GM12878 (cell line): ENCODE measurements at regions not wholly inside any gene's neighbourhood (a gene's known extent, or its start where the extent isn't known, plus 50 kb on each side); places are given as distances from the start of the nearest gene placed in this dataset.

Experiments used
- ATAC-seq: fragments of 200-7000 bp; cut with Tn5 transposase; 3 replicates; pipeline ENCODE4 v1.9.1; 2020; ENCODE audit warnings: mild to moderate bottlenecking, moderate library complexity
- BruUV-seq: library from RNA; stranded (reverse); fragments of 400-500 nt; replicated peaks from 2 replicates; lab custom pipeline; 2021; lab: Mats Ljungman, UMichigan
- CTCF ChIA-PET: fragments of 300-600 bp; sonication (Branson Sonifier 250); formaldehyde crosslinking; extraction: SDS; loops from one replicate; lab custom pipeline; 2021; ENCODE audit warnings: inconsistent platforms; lab: Yijun Ruan, JAX
- POLR2A ChIA-PET: fragments of 350-600 bp; formaldehyde crosslinking; extraction: SDS; loops from one replicate; lab custom pipeline; 2021; ENCODE audit warnings: inconsistent platforms; lab: Charles Lee
- RAD21 ChIA-PET: fragments of 300-600 bp; sonication (Branson Sonifier 250); formaldehyde crosslinking; loops from one replicate; lab custom pipeline; 2023; ENCODE audit warnings: antibody characterized with exemption; ENCODE audit not compliant: unreplicated experiment; lab: Charles Lee
- SMC1A ChIA-PET: fragments of 300-600 bp; sonication (Branson Sonifier 250); formaldehyde crosslinking; loops from one replicate; lab custom pipeline; 2023; ENCODE audit not compliant: unreplicated experiment, uncharacterized antibody; lab: Charles Lee
- DNase-seq: peaks from one replicate; pipeline ENCODE4 v3.0.0-alpha.2; 2011; ENCODE audit warnings: low read depth, low spot score
- FAIRE-seq: peaks from 3 replicates; lab custom pipeline; 2011; peaks lifted over from hg19 to GRCh38; lab: Jason Lieb, UNC
- H2AFZ ChIP-seq: 2 replicates; pipeline ENCODE4 v1.6.0; 2011; ENCODE audit warnings: low read depth, low read length, control low read depth; ENCODE audit not compliant: control insufficient read depth
- H3K27ac ChIP-seq: 2 replicates; pipeline ENCODE4 v1.5.1; 2011; ENCODE audit warnings: control low read depth; ENCODE audit not compliant: control insufficient read depth, insufficient read depth
- H3K27me3 ChIP-seq, 2 experiments: replicated peaks in 1 of 2; 2 replicates each; pipeline versions ENCODE4 v1.6.0 to v1.6.1; 2011; ENCODE audit warnings: low read length in 1 of 2; ENCODE audit not compliant: control insufficient read depth in 2 of 2, insufficient read depth in 2 of 2
- H3K36me3 ChIP-seq, 2 experiments: 2 replicates each; pipeline ENCODE4 v1.5.1; 2011; ENCODE audit warnings: low read length in 1 of 2; ENCODE audit not compliant: control insufficient read depth in 2 of 2, insufficient read depth in 2 of 2
- H3K4me1 ChIP-seq: 2 replicates; pipeline ENCODE4 v1.6.1; 2011; ENCODE audit warnings: mild to moderate bottlenecking, low read length, moderate library complexity, mixed read lengths; ENCODE audit not compliant: control insufficient read depth, insufficient read depth
- H3K4me2 ChIP-seq: 2 replicates; pipeline ENCODE4 v1.6.0; 2011; ENCODE audit warnings: control low read depth; ENCODE audit not compliant: control insufficient read depth, insufficient read depth
- H3K4me3 ChIP-seq: fragments of 200-600 bp; sonication (generic); 2 replicates; pipeline ENCODE4 v1.5.1; 2016
- H3K79me2 ChIP-seq: 2 replicates; pipeline ENCODE4 v1.6.0; 2011; ENCODE audit warnings: low read length; ENCODE audit not compliant: control insufficient read depth, insufficient read depth
- H3K9ac ChIP-seq: 2 replicates; pipeline ENCODE4 v1.8.0; 2011; ENCODE audit warnings: low read length, control low read depth, mixed read lengths; ENCODE audit not compliant: control insufficient read depth, insufficient read depth
- H3K9me3 ChIP-seq: replicated peaks from 3 replicates; pipeline ENCODE4 v1.5.1; 2011; ENCODE audit warnings: mild to moderate bottlenecking, low read length; ENCODE audit not compliant: control insufficient read depth, insufficient read depth
- H4K20me1 ChIP-seq: 2 replicates; pipeline ENCODE4 v1.6.0; 2011; ENCODE audit not compliant: control insufficient read depth, insufficient read depth
- ATF7 ChIP-seq: fragments of 450-650 bp; IDR thresholded peaks from 2 replicates; pipeline ENCODE4 v1.6.1; 2016; ENCODE audit warnings: low read depth, mild to moderate bottlenecking
- IRF5 ChIP-seq: fragments of 450-650 bp; IDR thresholded peaks from 2 replicates; pipeline ENCODE4 v1.6.1; 2017; ENCODE audit warnings: borderline replicate concordance
- MEF2B ChIP-seq: fragments of 450-650 bp; IDR thresholded peaks from 2 replicates; pipeline ENCODE4 v1.6.1; 2018; ENCODE audit warnings: mild to moderate bottlenecking, moderate library complexity; ENCODE audit not compliant: partially characterized antibody, poor library complexity, severe bottlenecking
- NFIC ChIP-seq: IDR thresholded peaks from 2 replicates; pipeline ENCODE4 v1.6.1; 2012; ENCODE audit warnings: low read depth, mild to moderate bottlenecking, inconsistent platforms, low read length, moderate library complexity
- NR2F1 ChIP-seq: fragments of 450-650 bp; conservative IDR thresholded peaks from 2 replicates; pipeline ENCODE4 v1.6.1; 2017; ENCODE audit warnings: mild to moderate bottlenecking
- NRF1 ChIP-seq: conservative IDR thresholded peaks from 2 replicates; pipeline ENCODE4 v1.6.1; 2011; ENCODE audit warnings: mild to moderate bottlenecking, low read depth, low read length, improper control_type of control experiment
- PAX8 ChIP-seq: fragments of 450-650 bp; IDR thresholded peaks from 2 replicates; pipeline ENCODE4 v1.6.1; 2017; ENCODE audit warnings: mild to moderate bottlenecking, moderate library complexity
- RAD21 ChIP-seq: IDR thresholded peaks from 2 replicates; pipeline ENCODE4 v1.6.1; 2011; ENCODE audit warnings: mild to moderate bottlenecking, low read depth, low read length, moderate library complexity; ENCODE audit not compliant: insufficient read depth
- RUNX3 ChIP-seq: IDR thresholded peaks from 2 replicates; pipeline ENCODE4 v1.6.1; 2012; ENCODE audit warnings: low read length, inconsistent platforms
- SIN3A ChIP-seq: IDR thresholded peaks from 2 replicates; pipeline ENCODE4 v1.6.1; 2012; ENCODE audit warnings: low read depth, low read length, improper control_type of control experiment
- SMC3 ChIP-seq: IDR thresholded peaks from 2 replicates; pipeline ENCODE4 v1.6.1; 2011; ENCODE audit warnings: low read length, improper control_type of control experiment, borderline replicate concordance
- TCF7 ChIP-seq: IDR thresholded peaks from 2 replicates; pipeline ENCODE4 v1.6.1; 2014; ENCODE audit warnings: antibody characterized with exemption, borderline replicate concordance
- ZNF24 ChIP-seq: fragments of 450-650 bp; IDR thresholded peaks from 2 replicates; pipeline ENCODE4 v1.6.1; 2017; ENCODE audit warnings: antibody characterized with exemption, mild to moderate bottlenecking
- WGBS: methylation state at CpG from one replicate; pipeline ENCODE4 v1.1.6; 2016; ENCODE audit warnings: low lambda C conversion rate; ENCODE audit not compliant: insufficient replicate concordance, insufficient coverage; ENCODE audit errors: missing lambda C conversion rate; 5-methylcytosine and 5-hydroxymethylcytosine counted together
- in situ Hi-C: fragments of 300-500 bp; cut with MboI; formaldehyde crosslinking; loops from 9 replicates; pipeline ENCODE4 v1.14.3; 2018; ENCODE audit warnings: mixed read lengths
- intact Hi-C: fragments of 100-400 bp; cut with micrococcal nuclease; formaldehyde crosslinking; loops from one replicate; pipeline ENCODE4 v1.14.2; 2022; ENCODE audit not compliant: unreplicated experiment
- TF ChIP-seq, protein P1 (sequence below): fragments of 450-650 bp; IDR thresholded peaks from 2 replicates; pipeline ENCODE4 v1.6.1; 2016; ENCODE audit warnings: mild to moderate bottlenecking
- TF ChIP-seq, protein P2 (sequence below), 3 experiments: IDR thresholded peaks in 2 of 3; conservative IDR thresholded peaks in 1 of 3; 2 replicates each; pipeline ENCODE4 v1.5.1; 2011; ENCODE audit warnings: low read depth in 3 of 3, low read length in 3 of 3, mild to moderate bottlenecking in 3 of 3, control low read depth in 2 of 3, moderate library complexity in 2 of 3, inconsistent platforms in 1 of 3, mixed read lengths in 1 of 3; ENCODE audit not compliant: control insufficient read depth in 2 of 3, insufficient read depth in 1 of 3; ENCODE audit errors: extremely low read depth in 1 of 3
- TF ChIP-seq, protein P3 (sequence below): fragments of 450-650 bp; IDR thresholded peaks from 2 replicates; pipeline ENCODE4 v1.6.1; 2014; ENCODE audit warnings: mild to moderate bottlenecking

- CTCF ChIA-PET, result no interaction called here
- WGBS, result 30% methylated on average over 7 of the region's 7 CpGs
- no peak overlapping the region for H3K27ac ChIP-seq
- H3K36me3 ChIP-seq, result no peaks in the 10 kb centered on the region
- POLR2A ChIA-PET, result no interaction called here
- DNase-seq (no peak), ATAC-seq (no peak), FAIRE-seq (no peak)
- SMC1A ChIA-PET, result no interaction called here
- no TSS peak for BruUV-seq
- in situ Hi-C loops (no loop called here), intact Hi-C loops (no loop called here)
- H3K4me1 ChIP-seq, result no peaks in the 10 kb centered on the region
- no peaks in the 10 kb centered on the region for H3K9me3 ChIP-seq
- TF ChIP-seq, protein P1, sequence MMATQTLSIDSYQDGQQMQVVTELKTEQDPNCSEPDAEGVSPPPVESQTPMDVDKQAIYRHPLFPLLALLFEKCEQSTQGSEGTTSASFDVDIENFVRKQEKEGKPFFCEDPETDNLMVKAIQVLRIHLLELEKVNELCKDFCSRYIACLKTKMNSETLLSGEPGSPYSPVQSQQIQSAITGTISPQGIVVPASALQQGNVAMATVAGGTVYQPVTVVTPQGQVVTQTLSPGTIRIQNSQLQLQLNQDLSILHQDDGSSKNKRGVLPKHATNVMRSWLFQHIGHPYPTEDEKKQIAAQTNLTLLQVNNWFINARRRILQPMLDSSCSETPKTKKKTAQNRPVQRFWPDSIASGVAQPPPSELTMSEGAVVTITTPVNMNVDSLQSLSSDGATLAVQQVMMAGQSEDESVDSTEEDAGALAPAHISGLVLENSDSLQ, result no peak
- TF ChIP-seq NR2F1, result no peak
- no peak for TF ChIP-seq MEF2B
- peak; percentile 63 for TF ChIP-seq RAD21
- no peak for TF ChIP-seq ZNF24
- TF ChIP-seq NRF1, result no peak
- TF ChIP-seq, protein P2, sequence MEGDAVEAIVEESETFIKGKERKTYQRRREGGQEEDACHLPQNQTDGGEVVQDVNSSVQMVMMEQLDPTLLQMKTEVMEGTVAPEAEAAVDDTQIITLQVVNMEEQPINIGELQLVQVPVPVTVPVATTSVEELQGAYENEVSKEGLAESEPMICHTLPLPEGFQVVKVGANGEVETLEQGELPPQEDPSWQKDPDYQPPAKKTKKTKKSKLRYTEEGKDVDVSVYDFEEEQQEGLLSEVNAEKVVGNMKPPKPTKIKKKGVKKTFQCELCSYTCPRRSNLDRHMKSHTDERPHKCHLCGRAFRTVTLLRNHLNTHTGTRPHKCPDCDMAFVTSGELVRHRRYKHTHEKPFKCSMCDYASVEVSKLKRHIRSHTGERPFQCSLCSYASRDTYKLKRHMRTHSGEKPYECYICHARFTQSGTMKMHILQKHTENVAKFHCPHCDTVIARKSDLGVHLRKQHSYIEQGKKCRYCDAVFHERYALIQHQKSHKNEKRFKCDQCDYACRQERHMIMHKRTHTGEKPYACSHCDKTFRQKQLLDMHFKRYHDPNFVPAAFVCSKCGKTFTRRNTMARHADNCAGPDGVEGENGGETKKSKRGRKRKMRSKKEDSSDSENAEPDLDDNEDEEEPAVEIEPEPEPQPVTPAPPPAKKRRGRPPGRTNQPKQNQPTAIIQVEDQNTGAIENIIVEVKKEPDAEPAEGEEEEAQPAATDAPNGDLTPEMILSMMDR (IDR thresholded peaks at IDR 0.05 in 2 of 3, conservative IDR thresholded peaks at IDR 0.05 in 1 of 3; ENCODE audit: control insufficient read depth in 2 of 3, extremely low read depth in 1 of 3, insufficient read depth in 1 of 3, low read depth in 3 of 3, low read length in 3 of 3), result peak in 2 of 3 experiments; percentile 26 to 64; a peak in 4 of 6 replicates
- TF ChIP-seq, protein P3, sequence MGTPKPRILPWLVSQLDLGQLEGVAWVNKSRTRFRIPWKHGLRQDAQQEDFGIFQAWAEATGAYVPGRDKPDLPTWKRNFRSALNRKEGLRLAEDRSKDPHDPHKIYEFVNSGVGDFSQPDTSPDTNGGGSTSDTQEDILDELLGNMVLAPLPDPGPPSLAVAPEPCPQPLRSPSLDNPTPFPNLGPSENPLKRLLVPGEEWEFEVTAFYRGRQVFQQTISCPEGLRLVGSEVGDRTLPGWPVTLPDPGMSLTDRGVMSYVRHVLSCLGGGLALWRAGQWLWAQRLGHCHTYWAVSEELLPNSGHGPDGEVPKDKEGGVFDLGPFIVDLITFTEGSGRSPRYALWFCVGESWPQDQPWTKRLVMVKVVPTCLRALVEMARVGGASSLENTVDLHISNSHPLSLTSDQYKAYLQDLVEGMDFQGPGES, result no peak
- TF ChIP-seq SIN3A, result no peak
- no peak for TF ChIP-seq NFIC
- no peak for TF ChIP-seq TCF7
- no peak for TF ChIP-seq PAX8
- TF ChIP-seq RUNX3, result peak; percentile 13; the same call in 1 of the 2 replicates
- no peak for TF ChIP-seq ATF7
- TF ChIP-seq IRF5, result no peak
- TF ChIP-seq SMC3, result peak; percentile 7; the same call in 1 of the 2 replicates
- H3K4me3 ChIP-seq, result no peak overlapping the region
- H4K20me1 ChIP-seq, result no peaks in the 10 kb centered on the region
- no peak overlapping the region for H2AFZ ChIP-seq
- no peak overlapping the region for H3K4me2 ChIP-seq
- no peaks in the 10 kb centered on the region for H3K27me3 ChIP-seq
- no peaks in the 10 kb centered on the region for H3K79me2 ChIP-seq
- H3K9ac ChIP-seq, result no peak overlapping the region
- RAD21 ChIA-PET, result no interaction called here
Observed at GRCh38 chr14:96938946-96939345, 141.8 kb downstream of the VRK1 start.
